GM18519 (cell line): ENCODE measurements at regions not wholly inside any gene's neighbourhood (a gene's known extent, or its start where the extent isn't known, plus 50 kb on each side); places are given as distances from the start of the nearest gene placed in this dataset.
"Not testable (repeated sequence)": the region's sequence is repeated elsewhere in the genome, so short reads cannot be mapped to it uniquely, and the experiment has no call there.

Experiments
- ATAC-seq: cut with Tn5 transposase; IDR thresholded peaks from one replicate; pipeline ENCODE4 v1.9.1; 2021; ENCODE audit warnings: mild to moderate bottlenecking, moderate library complexity; ENCODE audit not compliant: unreplicated experiment, low FRiP score

- no peak for ATAC-seq
Observed at GRCh38 chr17:73910206-73910605, 266.0 kb upstream of the SDK2 start.

GRCh38 chr17:73910821-73911515 lies 266.7 kb upstream of the SDK2 start:
- no peak for ATAC-seq

GRCh38 chr17:73911726-73912372 lies 267.6 kb upstream of the SDK2 start:
- ATAC-seq = no peak

GRCh38 chr17:73912373-73912746 lies 268.1 kb upstream of the SDK2 start:
- ATAC-seq = no peak

GRCh38 chr17:73914536-73915274 lies 270.5 kb upstream of the SDK2 start:
- ATAC-seq = no peak

GRCh38 chr17:73919033-73919432 lies 274.8 kb upstream of the SDK2 start:
- not testable (repeated sequence) for ATAC-seq

- ATAC-seq = no peak
Observed at GRCh38 chr17:73921306-73921705, 277.1 kb upstream of the SDK2 start.

- no peak for ATAC-seq
Observed at GRCh38 chr17:73924114-73924908, 279.2 kb upstream of the RPL38 start.

- ATAC-seq = no peak
Observed at GRCh38 chr17:73924909-73925186, 278.6 kb upstream of the RPL38 start.

- no peak for ATAC-seq
Observed at GRCh38 chr17:73929860-73930430, 273.5 kb upstream of the RPL38 start.

- ATAC-seq = no peak
Observed at GRCh38 chr17:73932216-73932749, 271.2 kb upstream of the RPL38 start.

GRCh38 chr17:73933164-73933766 lies 270.2 kb upstream of the RPL38 start:
- ATAC-seq = no peak

GRCh38 chr17:73933871-73934270 lies 269.6 kb upstream of the RPL38 start:
- ATAC-seq = no peak

- no peak for ATAC-seq
Observed at GRCh38 chr17:73934696-73935095, 268.8 kb upstream of the RPL38 start.

GRCh38 chr17:73936908-73937627 lies 266.4 kb upstream of the RPL38 start:
- no peak for ATAC-seq

- no peak for ATAC-seq
Observed at GRCh38 chr17:73938706-73939105, 264.8 kb upstream of the RPL38 start.

- ATAC-seq = no peak
Observed at GRCh38 chr17:73939806-73940205, 263.7 kb upstream of the RPL38 start.

- no peak for ATAC-seq
Observed at GRCh38 chr17:73940511-73940910, 263.0 kb upstream of the RPL38 start.

- no peak for ATAC-seq
Observed at GRCh38 chr17:73941919-73942530, 261.5 kb upstream of the RPL38 start.
